Caki2 (cell line): ENCODE measurements at regions not wholly inside any gene's neighbourhood (a gene's known extent, or its start where the extent isn't known, plus 50 kb on each side); places are given as distances from the start of the nearest gene placed in this dataset.

Experiments used
- DNase-seq: peaks from one replicate; pipeline ENCODE4 v3.0.0-alpha.2; 2015; ENCODE audit warnings: low read depth
- in situ Hi-C: cut with HindIII; loops from 2 replicates; pipeline ENCODE4 v1.10.0; 2016; ENCODE audit warnings: low sequenced_read_pairs, low pct_unique_long_range_greater_than_20kb, mixed read lengths

DNA sequence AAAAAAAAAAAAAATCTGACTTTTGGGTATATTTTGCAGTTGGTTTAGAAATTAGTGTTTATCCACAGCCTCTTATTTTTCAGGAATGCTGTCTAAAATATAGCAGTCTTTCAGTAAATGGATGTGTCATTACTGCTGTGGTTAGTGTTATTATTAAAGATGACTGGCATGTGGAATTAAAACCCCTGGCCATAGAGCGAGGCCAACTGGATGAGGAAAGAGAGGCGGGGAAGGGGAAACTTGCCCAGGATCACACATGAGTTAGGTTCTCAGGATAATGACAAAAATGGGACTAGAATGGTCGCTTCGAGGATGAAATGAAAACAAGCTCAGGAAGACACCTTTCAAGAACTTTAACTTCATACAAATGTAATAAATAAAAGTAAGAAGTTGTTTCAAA lies 57.4 kb upstream of the APCDD1 start:
- in situ Hi-C loops = no loop called here
- no peak for DNase-seq

- DNase-seq = no peak
- in situ Hi-C loops = no loop called here
These were observed 55.9 kb upstream of the APCDD1 start for GRCh38 chr18:10398571-10398970.

DNA sequence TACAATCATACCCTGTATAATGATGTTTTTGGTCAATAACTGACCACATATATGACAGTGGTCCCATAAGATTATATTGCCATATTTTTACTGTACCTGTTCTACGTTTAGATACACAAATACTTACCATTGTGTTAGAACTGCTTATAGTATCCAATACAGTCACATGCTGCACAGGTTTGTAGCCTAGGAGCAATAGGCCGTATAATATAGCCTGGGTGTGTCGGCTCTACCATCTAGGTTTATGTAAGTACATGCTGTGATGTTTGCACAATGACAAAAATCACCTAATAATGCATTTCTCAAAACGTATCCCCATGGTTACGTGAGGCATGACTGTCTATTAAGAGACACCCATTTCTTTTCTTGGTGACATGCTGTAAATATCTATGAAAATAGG lies 55.0 kb upstream of the APCDD1 start:
- no peak for DNase-seq
- in situ Hi-C loops = no loop called here

- in situ Hi-C loops = no loop called here
- no peak for DNase-seq
These were observed 53.7 kb upstream of the APCDD1 start for GRCh38 chr18:10400534-10401307.

- in situ Hi-C loops = no loop called here
- DNase-seq = no peak
These were observed 52.9 kb upstream of the APCDD1 start for GRCh38 chr18:10401521-10401920.

- no peak for DNase-seq
- in situ Hi-C loops = no loop called here
These were observed 52.5 kb upstream of the APCDD1 start for GRCh38 chr18:10401930-10402329.

DNA sequence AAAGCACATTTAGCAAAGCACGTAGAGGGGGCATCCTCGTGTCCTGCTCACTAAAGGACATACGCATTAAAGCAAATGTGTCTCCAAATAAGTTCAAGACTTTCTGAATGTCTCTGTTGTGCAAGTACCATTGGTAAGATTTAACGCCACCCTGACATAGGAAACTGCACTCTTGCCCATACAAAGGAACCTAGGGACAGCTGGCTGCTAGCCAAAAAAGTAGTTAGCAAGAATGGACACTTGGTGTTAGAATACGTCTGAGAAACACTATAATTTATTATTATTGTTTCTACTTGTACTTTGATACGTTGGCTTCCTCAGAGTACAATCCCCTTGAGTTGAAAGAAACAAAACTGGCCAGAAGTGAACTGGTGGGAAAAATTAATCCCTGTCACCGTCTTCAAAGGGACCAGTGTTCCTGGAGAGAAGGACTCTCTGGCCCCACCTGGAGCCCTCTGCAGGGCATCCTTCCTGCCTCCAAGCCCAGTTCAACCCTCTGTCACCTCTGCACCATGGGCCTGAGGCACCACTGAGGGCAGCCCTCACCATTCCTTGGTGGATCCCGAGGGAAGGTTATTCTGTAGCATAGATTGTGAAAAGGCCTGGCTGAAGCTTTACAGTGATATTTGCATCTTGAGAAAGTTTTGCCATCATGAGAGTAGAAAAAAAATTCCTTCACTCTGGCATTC lies 51.4 kb upstream of the APCDD1 start:
- in situ Hi-C loops = no loop called here
- no peak for DNase-seq

GRCh38 chr18:10403708-10404107 lies 50.7 kb upstream of the APCDD1 start:
- in situ Hi-C loops = no loop called here
- no peak for DNase-seq

GRCh38 chr18:10404168-10404567 lies 50.3 kb upstream of the APCDD1 start:
- in situ Hi-C loops = no loop called here
- no peak for DNase-seq
